Pancreas (tissue), 10 donors: ENCODE measurements at regions not wholly inside any gene's neighbourhood (a gene's known extent, or its start where the extent isn't known, plus 50 kb on each side); places are given as distances from the start of the nearest gene placed in this dataset.
A peak's percentile ranks its signal among the peaks of the same experiment; 100 is the strongest.

Source experiments
- ATAC-seq, 4 donors: fragments of 200-7000 bp; cut with Tn5 transposase; one replicate each; pipeline versions ENCODE4 v1.8.0 to v1.9.1; 2020; ENCODE audit warnings: mild to moderate bottlenecking in 4 of 4, moderate library complexity in 4 of 4
- DNase-seq, 6 donors: peaks; one replicate each; pipeline ENCODE4 v3.0.0-alpha.2; 2020
- FAIRE-seq: peaks from 2 replicates; lab custom pipeline; 2012; peaks lifted over from hg19 to GRCh38; lab: Jason Lieb, UNC
- H3K27ac ChIP-seq, 4 donors: fragments of 200-600 bp; sonication (generic); 1 replicate in 3 of 4; 2 replicates in 1 of 4; pipeline versions ENCODE4 v1.5.0 to v1.8.0; 2020
- H3K27me3 ChIP-seq, 4 donors: fragments of 200-600 bp; one replicate each; pipeline ENCODE4 v1.8.0; 2021
- H3K36me3 ChIP-seq, 3 donors: fragments of 200-600 bp; sonication (generic) in 1 of 3; one replicate each; pipeline versions ENCODE4 v1.5.0 to v1.8.0; 2020 to 2021
- H3K4me1 ChIP-seq, 3 donors: fragments of 200-600 bp; one replicate each; pipeline ENCODE4 v1.8.0; 2021
- H3K4me3 ChIP-seq, 4 donors: fragments of 200-600 bp; sonication (generic) in 2 of 4; one replicate each; pipeline versions ENCODE4 v1.5.0 to v1.8.0; 2020 to 2021
- H3K9me3 ChIP-seq, 4 donors: fragments of 200-600 bp; one replicate each; pipeline ENCODE4 v1.8.0; 2021
- CTCF ChIP-seq, 4 donors: fragments of 200-600 bp; sonication (generic) in 3 of 4; IDR thresholded peaks; one replicate each; pipeline versions ENCODE4 v1.5.0 to v1.8.0; 2021; ENCODE audit warnings: antibody characterized with exemption in 4 of 4
- WGBS, 2 donors: extraction: QIAGEN DNeasy Blood & Tissue Kit; methylation state at CpG; one replicate each; pipeline ENCODE4 v1.1.7; 2013; 5-methylcytosine and 5-hydroxymethylcytosine counted together
- intact Hi-C, 3 donors: fragments of 100-400 bp; cut with DNase I; formaldehyde crosslinking; loops; one replicate each; pipeline versions ENCODE4 v1.11.1 to v1.14.2; 2022
- donor health status: healthy with polysubstance abuse.
- donor health status: DM: no; HTN: no; CAD: no; lungs with moderate emphysema.
- donor health status: DM: no; HTN: no; CAD: no.
- donor health status: control.
- donor health status: control.
- donor health status: Bipolar disorder and iron deficiency.
- donor health status: DM: yes; HTN: yes; CAD: no.
- donor health status: DM: no; HTN: no; CAD: no.
- donor health status: DM: no; HTN: no; CAD: no.
- donor health status: DM: yes; HTN: yes; CAD: no.

GRCh38 chr1:239219679-239220078, 166.7 kb upstream of the CHRM3 start:
- H3K36me3 ChIP-seq: no peaks in the 10 kb centered on the region
- WGBS, 2 donors: 84 to 88% methylated on average over 2 of the region's 2 CpGs
- intact Hi-C loops: no loop called here
- no peaks in the 10 kb centered on the region for H3K27me3 ChIP-seq
- no peak for DNase-seq
- ATAC-seq: no peak
- no peak overlapping the region for H3K27ac ChIP-seq
- FAIRE-seq: no peak
- H3K4me1 ChIP-seq: no peaks in the 10 kb centered on the region
- TF ChIP-seq CTCF (IDR thresholded peaks at IDR 0.05): no peak
- H3K4me3 ChIP-seq: no peak overlapping the region
- H3K9me3 ChIP-seq: no peaks in the 10 kb centered on the region

- intact Hi-C loops: no loop called here
- H3K4me3 ChIP-seq: no peak overlapping the region
- no peaks in the 10 kb centered on the region for H3K36me3 ChIP-seq
- H3K27ac ChIP-seq: no peak overlapping the region
- no peaks in the 10 kb centered on the region for H3K9me3 ChIP-seq
- FAIRE-seq (no peak), ATAC-seq (no peak), DNase-seq (no peak)
- WGBS, 2 donors: 94 to 96% methylated on average over 1 of the region's 1 CpG
- peaks cover 4 to 10% (median 6%) of the 10 kb centered on the region in 3 donors for H3K4me1 ChIP-seq
- TF ChIP-seq CTCF (IDR thresholded peaks at IDR 0.05): no peak
- no peaks in the 10 kb centered on the region for H3K27me3 ChIP-seq
These were observed 168.1 kb upstream of the CHRM3 start for GRCh38 chr1:239218301-239218700.

GRCh38 chr1:239212811-239213220, 173.6 kb upstream of the CHRM3 start:
- DNase-seq: peak in 4 of 6 donors; percentile 25 to 83 (median 78)
- ATAC-seq: peak; percentile 96 to 98 (median 97)
- no peak for TF ChIP-seq CTCF (IDR thresholded peaks at IDR 0.05)
- Histone ChIP-seq H3K27me3 (no peaks in the 10 kb centered on the region), H3K27ac (peak overlapping the region in 3 of 4 donors; percentile 10 to 63 (median 60)), H3K36me3 (no peaks in the 10 kb centered on the region), H3K4me1 (peaks cover 13 to 17% (median 14%) of the 10 kb centered on the region in 3 donors), H3K9me3 (no peaks in the 10 kb centered on the region), H3K4me3 (peak overlapping the region in 1 of 4 donors; percentile 13)
- no peak for FAIRE-seq
- intact Hi-C loops: no loop called here
- 11 to 16% methylated on average over 10 of the region's 10 CpGs for WGBS, 2 donors

- 87 to 90% methylated on average over 1 of the region's 1 CpG for WGBS, 2 donors
- ATAC-seq (no peak), FAIRE-seq (no peak), DNase-seq (no peak)
- Histone ChIP-seq H3K27me3 (no peaks in the 10 kb centered on the region), H3K36me3 (no peaks in the 10 kb centered on the region), H3K27ac (no peak overlapping the region), H3K4me1 (peaks cover 13 to 17% (median 14%) of the 10 kb centered on the region in 3 donors), H3K9me3 (no peaks in the 10 kb centered on the region), H3K4me3 (no peak overlapping the region)
- no peak for TF ChIP-seq CTCF (IDR thresholded peaks at IDR 0.05)
- intact Hi-C loops: no loop called here
These were observed 176.8 kb upstream of the CHRM3 start for GRCh38 chr1:239209591-239209990.

GRCh38 chr1:239204401-239204800, 182.0 kb upstream of the CHRM3 start:
- ATAC-seq: no peak
- FAIRE-seq: no peak
- Histone ChIP-seq H3K27me3 (no peaks in the 10 kb centered on the region), H3K36me3 (no peaks in the 10 kb centered on the region), H3K9me3 (no peaks in the 10 kb centered on the region), H3K4me3 (no peak overlapping the region), H3K4me1 (no peaks in the 10 kb centered on the region), H3K27ac (no peak overlapping the region)
- WGBS, 2 donors: 80 to 93% methylated on average over 2 of the region's 2 CpGs
- intact Hi-C loops: no loop called here
- no peak for TF ChIP-seq CTCF (IDR thresholded peaks at IDR 0.05)
- DNase-seq: no peak
